GM21786 (cell line): ENCODE measurements at regions not wholly inside any gene's neighbourhood (a gene's known extent, or its start where the extent isn't known, plus 50 kb on each side); places are given as distances from the start of the nearest gene placed in this dataset.

Experiments used
- ATAC-seq: cut with Tn5 transposase; IDR thresholded peaks from one replicate; pipeline ENCODE4 v1.9.1; 2021; ENCODE audit not compliant: unreplicated experiment

- no peak for ATAC-seq
These were observed 196.2 kb downstream of the ADSS2 start for GRCh38 chr1:244255426-244255965.

GRCh38 chr1:244256086-244256676 is 195.5 kb downstream of the ADSS2 start:
- ATAC-seq: no peak

- ATAC-seq: no peak
These were observed 187.5 kb downstream of the ADSS2 start for GRCh38 chr1:244264163-244264562.

- no peak for ATAC-seq
These were observed 186.2 kb downstream of the ADSS2 start for GRCh38 chr1:244265507-244265906.

- no peak for ATAC-seq
These were observed 182.5 kb downstream of the ADSS2 start for GRCh38 chr1:244269169-244269568.

GRCh38 chr1:244271004-244271403 is 180.7 kb downstream of the ADSS2 start:
- ATAC-seq: no peak

GRCh38 chr1:244271691-244272308 is 179.9 kb downstream of the ADSS2 start:
- no peak for ATAC-seq

- ATAC-seq: peak; percentile 97
These were observed 179.0 kb downstream of the ADSS2 start for GRCh38 chr1:244272471-244273261.

GRCh38 chr1:244273262-244273844 is 178.4 kb downstream of the ADSS2 start:
- no peak for ATAC-seq

GRCh38 chr1:244273845-244274619 is 177.7 kb downstream of the ADSS2 start:
- no peak for ATAC-seq

- ATAC-seq: no peak
These were observed 175.1 kb downstream of the ADSS2 start for GRCh38 chr1:244276646-244277045.

GRCh38 chr1:244280201-244280600 is 171.5 kb downstream of the ADSS2 start:
- ATAC-seq: no peak

GRCh38 chr1:244280859-244281258 is 170.8 kb downstream of the ADSS2 start:
- no peak for ATAC-seq

- ATAC-seq: no peak
These were observed 167.9 kb downstream of the ADSS2 start for GRCh38 chr1:244283772-244284171.

- no peak for ATAC-seq
These were observed 167.0 kb downstream of the ADSS2 start for GRCh38 chr1:244284641-244285156.

- no peak for ATAC-seq
These were observed 165.4 kb downstream of the ADSS2 start for GRCh38 chr1:244286341-244286740.

GRCh38 chr1:244287726-244288125 is 164.0 kb downstream of the ADSS2 start:
- no peak for ATAC-seq

GRCh38 chr1:244288663-244289062 is 163.0 kb downstream of the ADSS2 start:
- ATAC-seq: no peak

- ATAC-seq: no peak
These were observed 161.5 kb downstream of the ADSS2 start for GRCh38 chr1:244289991-244290785.
